ENCODE measurements at regions not wholly inside any gene's neighbourhood (a gene's known extent, or its start where the extent isn't known, plus 50 kb on each side); places are given as distances from the start of the nearest gene placed in this dataset.

DNA sequence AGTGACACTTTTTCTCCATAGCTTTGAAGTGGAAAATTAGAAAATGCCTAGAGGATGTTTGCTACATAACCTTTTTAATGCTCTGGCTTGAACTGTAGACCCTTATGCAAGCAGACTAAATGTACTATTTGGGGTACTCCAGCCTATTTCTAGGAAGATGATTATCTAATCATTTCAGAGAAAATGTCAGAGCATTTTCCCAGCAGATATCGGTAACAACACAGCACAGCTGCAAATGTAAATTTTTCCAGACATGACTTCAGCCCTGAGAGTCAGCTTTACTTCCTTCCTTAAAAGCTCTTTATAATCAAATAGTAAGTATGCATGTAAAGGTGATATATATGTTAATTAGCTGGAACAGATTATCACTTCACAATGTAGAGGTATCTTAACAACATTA, 1647.1 kb downstream of the SUCLG1 start:
- no peak for DNase-seq (ENCODE audit: low spot score)
- no peak for ATAC-seq (ENCODE audit: low FRiP score)
- TF ChIP-seq, protein P1, sequence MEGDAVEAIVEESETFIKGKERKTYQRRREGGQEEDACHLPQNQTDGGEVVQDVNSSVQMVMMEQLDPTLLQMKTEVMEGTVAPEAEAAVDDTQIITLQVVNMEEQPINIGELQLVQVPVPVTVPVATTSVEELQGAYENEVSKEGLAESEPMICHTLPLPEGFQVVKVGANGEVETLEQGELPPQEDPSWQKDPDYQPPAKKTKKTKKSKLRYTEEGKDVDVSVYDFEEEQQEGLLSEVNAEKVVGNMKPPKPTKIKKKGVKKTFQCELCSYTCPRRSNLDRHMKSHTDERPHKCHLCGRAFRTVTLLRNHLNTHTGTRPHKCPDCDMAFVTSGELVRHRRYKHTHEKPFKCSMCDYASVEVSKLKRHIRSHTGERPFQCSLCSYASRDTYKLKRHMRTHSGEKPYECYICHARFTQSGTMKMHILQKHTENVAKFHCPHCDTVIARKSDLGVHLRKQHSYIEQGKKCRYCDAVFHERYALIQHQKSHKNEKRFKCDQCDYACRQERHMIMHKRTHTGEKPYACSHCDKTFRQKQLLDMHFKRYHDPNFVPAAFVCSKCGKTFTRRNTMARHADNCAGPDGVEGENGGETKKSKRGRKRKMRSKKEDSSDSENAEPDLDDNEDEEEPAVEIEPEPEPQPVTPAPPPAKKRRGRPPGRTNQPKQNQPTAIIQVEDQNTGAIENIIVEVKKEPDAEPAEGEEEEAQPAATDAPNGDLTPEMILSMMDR (IDR thresholded peaks at IDR 0.05) = no peak

DNA sequence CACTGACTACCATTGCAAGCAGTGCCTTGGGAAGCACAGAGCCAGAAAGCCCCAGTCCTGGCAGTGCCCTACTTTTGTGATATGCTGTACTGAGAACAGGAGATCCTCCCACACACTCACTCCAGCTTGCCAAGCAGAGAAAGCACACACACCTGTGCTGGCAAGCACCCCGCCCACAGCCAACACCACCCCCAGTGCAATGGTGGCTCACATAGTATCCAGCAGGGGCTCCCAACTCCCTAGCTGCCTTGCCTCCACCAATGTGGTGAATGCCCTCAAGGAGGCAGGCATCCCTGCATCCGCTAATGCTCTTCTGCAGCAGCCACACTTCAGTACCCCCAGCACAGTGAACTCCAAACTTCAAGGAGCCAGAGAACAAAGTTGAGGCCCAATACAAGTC, 1655.8 kb downstream of the SUCLG1 start:
- DNase-seq (ENCODE audit: low spot score) (no peak), ATAC-seq (ENCODE audit: low FRiP score) (no peak)
- TF ChIP-seq, protein P1 (IDR thresholded peaks at IDR 0.05) = no peak

DNA sequence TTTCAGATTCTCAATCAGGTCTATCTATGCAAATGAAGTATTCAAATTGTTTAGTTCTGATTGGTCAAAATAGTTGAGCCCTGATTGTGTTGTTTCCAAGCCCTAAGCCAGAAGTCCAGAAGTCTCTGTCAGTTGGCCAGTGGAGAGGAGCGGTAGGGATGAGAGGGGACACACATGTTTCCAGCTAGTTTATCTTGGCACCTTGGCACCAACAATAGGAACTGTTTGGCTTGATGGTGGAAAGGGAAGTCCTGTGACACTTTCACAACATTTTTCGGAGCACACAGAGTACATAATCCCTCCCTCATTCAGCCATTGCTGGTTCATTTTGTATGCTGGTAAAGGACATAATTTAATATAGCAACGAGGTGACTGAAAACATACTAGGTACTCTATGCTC, 1661.6 kb downstream of the SUCLG1 start:
- DNase-seq (ENCODE audit: low spot score) = no peak
- TF ChIP-seq, protein P1 (IDR thresholded peaks at IDR 0.05) = no peak
- ATAC-seq (ENCODE audit: low FRiP score) = no peak

DNA sequence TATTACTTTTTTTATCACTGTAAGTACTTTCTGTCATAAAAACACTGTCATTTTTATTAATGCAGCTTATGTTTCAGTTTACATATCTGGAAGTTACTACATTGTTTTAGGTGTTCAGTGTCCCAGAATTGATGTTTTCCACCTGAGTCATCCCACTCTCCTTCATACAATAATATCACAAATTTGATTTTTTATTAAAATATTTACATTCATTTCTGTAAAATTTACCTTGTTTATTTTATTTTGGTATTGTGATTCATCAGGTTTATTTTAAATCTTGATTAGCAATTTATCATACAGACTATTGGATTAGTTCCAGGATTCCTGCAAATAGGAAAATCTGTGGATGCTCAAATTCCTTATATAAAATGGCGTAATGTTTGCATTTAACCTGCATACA, 1662.9 kb downstream of the SUCLG1 start:
- no peak for ATAC-seq (ENCODE audit: low FRiP score)
- no peak for DNase-seq (ENCODE audit: low spot score)
- TF ChIP-seq, protein P1 (IDR thresholded peaks at IDR 0.05) = no peak

DNA sequence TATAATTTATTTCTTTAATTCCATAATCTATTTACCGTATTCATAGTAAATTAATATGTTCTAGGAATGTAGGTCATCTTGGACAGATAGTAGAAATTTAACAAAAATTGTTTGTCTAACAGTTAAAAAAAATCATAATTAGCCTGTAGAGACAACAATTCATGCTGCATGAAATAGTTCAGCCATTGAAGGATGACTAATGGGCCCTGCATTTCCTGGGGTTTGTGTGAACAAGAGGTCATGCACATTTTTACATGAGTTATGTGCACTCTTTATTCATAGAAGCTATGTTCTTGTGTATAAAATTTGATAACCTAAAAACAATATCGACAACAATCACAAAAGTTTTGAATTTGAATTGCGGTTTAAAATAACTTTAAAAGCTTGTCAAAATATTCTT, 1663.6 kb downstream of the SUCLG1 start:
- TF ChIP-seq, protein P1 (IDR thresholded peaks at IDR 0.05) = no peak
- no peak for ATAC-seq (ENCODE audit: low FRiP score)
- DNase-seq (ENCODE audit: low spot score) = no peak

DNA sequence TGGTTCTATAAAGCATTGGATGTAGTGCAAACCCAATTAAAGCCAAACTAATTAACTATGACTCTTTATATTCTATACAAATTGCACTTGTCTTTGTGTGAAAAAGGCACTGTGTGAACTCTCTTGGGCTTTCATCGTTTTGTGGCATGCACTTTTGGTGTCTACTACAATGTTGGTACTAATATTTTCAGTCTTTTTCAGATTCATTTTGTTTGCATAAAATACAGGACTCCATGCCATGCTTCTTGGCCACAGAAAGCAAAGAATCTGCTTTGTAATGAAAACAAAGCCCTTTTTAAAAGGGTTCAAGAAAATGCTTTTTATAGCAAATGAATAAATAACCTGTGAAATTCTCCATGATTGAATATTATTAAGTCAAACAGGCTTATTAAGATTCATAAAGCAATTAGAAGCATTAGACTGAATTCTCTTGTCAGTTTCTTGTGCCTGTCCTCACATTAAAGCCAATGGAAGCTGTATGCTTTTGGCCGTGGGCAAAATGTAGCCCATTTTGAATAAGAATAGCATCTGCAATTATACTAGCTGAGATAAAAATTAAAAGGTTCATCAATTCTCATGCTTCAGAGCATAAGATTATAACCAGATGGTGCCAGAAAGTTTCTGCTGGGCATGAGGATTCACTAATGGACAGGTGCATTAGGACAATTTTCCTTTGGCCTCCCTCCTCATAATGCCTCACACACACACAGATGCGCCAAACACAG, 1665.2 kb downstream of the SUCLG1 start:
- ATAC-seq (ENCODE audit: low FRiP score) = no peak
- TF ChIP-seq, protein P1 (IDR thresholded peaks at IDR 0.05) = no peak
- no peak for DNase-seq (ENCODE audit: low spot score)

DNA sequence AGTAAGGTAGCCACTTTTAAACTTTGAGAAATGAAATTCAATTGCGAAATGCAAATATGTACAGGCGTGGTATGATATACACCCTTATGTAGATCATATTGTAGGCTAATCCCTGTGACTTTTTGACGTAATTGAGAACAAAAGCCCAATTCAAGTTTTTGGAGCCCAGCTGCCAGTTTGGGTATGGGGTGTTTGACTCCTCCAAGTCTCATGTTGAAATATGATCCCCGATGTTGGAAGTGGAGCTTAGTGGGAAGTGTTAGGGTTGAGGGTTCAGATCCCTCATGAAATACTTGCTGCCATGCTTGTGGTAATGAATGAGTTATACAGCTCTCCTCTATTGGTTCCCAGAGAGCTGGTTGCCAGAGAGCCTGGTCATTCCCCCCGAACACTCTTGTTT, 1666.8 kb downstream of the SUCLG1 start:
- TF ChIP-seq, protein P1 (IDR thresholded peaks at IDR 0.05) = no peak
- DNase-seq (ENCODE audit: low spot score) (no peak), ATAC-seq (ENCODE audit: low FRiP score) (no peak)

All from omental fat pad (tissue), 3 donors.